LNCAP (cell line): ENCODE measurements at regions not wholly inside any gene's neighbourhood (a gene's known extent, or its start where the extent isn't known, plus 50 kb on each side); places are given as distances from the start of the nearest gene placed in this dataset.

ENCODE experiments used
- TF ChIP-seq, protein P1 (sequence below): fragments of 450-650 bp; IDR thresholded peaks from 2 replicates; pipeline ENCODE4 v1.5.1; 2017; ENCODE audit warnings: mild to moderate bottlenecking

DNA sequence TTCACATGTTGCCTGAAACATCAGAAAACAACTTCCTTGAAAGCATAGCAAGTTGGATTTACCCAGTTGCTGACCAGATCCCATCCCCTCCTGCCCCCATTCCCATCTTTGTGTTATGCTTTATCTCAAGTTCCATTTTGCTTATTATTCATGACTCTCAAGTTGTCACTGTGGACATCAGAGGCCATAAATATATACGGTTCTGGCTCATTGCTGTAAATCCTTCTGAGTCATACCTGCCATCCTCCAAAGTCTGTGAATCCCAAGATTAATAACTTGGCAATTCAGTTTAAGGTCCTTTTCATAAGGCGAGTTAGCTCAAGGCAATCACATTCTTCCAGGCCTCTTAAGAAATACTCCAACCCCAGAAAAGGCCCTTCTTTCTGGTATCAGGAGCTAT lies 126.2 kb upstream of the C2CD4B start:
- TF ChIP-seq, protein P1, sequence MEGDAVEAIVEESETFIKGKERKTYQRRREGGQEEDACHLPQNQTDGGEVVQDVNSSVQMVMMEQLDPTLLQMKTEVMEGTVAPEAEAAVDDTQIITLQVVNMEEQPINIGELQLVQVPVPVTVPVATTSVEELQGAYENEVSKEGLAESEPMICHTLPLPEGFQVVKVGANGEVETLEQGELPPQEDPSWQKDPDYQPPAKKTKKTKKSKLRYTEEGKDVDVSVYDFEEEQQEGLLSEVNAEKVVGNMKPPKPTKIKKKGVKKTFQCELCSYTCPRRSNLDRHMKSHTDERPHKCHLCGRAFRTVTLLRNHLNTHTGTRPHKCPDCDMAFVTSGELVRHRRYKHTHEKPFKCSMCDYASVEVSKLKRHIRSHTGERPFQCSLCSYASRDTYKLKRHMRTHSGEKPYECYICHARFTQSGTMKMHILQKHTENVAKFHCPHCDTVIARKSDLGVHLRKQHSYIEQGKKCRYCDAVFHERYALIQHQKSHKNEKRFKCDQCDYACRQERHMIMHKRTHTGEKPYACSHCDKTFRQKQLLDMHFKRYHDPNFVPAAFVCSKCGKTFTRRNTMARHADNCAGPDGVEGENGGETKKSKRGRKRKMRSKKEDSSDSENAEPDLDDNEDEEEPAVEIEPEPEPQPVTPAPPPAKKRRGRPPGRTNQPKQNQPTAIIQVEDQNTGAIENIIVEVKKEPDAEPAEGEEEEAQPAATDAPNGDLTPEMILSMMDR: no peak

DNA sequence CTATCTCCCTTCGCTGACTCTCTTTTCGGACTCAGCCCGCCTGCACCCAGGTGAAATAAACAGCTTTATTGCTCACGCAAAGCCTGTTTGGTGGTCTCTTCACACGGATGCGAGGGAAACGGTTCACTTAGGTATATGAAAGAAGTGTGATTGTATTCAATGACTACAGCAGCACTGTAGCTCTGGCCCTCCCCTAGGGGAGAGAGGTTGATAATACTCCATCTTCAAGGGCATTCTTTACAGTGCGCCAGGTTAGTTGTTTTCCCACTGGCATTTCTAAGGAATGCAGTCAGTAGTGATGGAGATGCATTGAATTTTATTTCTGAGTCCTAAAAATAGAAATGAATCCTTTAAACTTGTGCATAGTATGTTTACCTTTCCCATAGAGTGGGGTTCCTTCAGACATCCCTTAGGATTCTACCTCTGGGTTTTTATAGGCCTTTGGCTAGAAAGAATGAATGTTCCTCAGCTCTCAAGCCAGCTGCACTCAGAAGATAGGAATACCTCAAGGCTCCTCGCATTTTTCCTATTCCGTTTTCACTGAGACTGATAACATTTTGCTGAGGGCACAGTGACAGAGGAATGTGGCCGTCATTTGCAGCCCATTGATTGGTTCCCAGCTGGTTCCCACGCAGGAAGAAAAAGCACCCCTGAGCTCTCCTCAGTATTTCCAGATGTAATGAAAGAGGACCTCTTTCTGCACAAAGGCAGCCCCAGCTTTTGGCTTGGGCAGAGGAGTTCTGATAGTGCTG lies 131.8 kb upstream of the C2CD4B start:
- TF ChIP-seq, protein P1: no peak

DNA sequence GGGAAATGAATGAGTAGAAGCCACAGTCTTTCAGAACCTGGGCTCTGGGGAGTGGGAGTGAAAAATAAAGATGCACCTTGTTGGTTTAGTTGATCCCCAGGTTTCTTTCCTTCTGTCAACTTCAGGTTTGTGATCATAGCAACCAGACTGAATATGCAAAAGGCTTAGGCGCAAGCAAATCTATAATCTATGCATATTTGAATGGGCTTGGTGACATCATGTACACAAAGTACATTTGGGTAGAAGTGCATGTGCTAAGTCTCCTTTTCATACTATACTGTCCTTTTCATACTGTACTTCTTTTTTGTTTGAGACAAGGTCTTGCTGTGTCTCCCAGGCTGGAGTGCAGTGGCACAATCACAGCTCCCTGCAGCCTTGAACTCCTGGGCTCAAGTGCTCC lies 132.4 kb upstream of the C2CD4B start:
- TF ChIP-seq, protein P1: no peak

DNA sequence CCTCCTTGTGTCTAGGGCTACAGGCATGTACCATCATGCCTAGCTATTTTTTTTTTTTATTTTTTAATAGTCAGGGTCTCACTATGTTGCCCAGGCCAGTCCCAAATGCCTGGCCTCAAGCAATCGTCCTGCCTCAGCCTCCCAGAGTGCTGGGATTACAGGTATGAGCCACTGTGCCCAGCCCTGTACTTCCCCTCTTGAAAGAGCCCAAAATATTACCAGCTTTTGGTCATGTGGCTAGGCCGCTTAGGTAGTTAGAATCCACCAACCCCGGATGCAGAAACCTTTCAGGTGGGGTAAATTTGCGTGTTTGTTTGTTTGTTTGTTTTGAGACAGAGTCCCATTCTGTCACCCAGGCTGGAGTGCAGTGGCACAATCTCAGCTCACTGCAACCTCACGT lies 132.8 kb upstream of the C2CD4B start:
- TF ChIP-seq, protein P1: no peak

DNA sequence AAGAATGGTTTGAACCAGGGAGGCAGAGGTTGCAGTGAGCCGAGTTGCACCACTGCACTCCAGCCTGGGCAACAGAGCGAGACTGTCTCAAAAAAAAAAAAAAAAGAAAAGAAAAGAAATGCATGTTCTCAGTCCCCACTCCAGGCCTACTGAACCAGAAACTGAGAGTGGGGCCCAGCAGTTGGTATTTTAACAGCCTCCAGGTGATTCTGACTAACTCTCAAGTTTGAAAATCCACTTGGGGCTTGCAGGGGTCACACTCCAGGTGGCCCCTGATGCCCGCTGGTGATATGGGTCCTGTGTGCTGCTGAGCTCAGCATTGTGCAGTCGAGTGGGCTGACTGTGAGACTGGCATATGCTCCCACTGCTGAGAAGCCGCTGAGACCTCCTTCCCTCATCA lies 133.7 kb upstream of the C2CD4B start:
- TF ChIP-seq, protein P1: no peak

DNA sequence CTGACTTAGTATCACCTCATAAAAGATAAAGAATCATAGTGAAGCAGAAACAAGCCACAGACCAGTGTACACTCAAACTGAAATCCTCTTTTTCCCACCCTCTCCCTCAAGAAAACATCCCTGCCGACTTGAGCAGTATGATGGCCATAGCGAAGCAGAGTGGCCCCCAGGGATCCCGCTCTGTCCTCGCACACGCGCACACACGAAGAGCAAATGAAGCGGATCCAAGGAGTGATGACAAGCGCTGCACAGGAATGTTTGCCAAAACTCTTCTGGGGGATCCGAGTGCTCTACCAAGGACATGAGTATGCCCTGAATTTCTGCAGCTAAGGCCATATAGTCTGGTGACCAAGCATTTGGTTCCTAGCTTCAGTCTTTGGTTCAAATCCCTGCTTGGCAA lies 134.5 kb upstream of the C2CD4B start:
- TF ChIP-seq, protein P1: no peak

DNA sequence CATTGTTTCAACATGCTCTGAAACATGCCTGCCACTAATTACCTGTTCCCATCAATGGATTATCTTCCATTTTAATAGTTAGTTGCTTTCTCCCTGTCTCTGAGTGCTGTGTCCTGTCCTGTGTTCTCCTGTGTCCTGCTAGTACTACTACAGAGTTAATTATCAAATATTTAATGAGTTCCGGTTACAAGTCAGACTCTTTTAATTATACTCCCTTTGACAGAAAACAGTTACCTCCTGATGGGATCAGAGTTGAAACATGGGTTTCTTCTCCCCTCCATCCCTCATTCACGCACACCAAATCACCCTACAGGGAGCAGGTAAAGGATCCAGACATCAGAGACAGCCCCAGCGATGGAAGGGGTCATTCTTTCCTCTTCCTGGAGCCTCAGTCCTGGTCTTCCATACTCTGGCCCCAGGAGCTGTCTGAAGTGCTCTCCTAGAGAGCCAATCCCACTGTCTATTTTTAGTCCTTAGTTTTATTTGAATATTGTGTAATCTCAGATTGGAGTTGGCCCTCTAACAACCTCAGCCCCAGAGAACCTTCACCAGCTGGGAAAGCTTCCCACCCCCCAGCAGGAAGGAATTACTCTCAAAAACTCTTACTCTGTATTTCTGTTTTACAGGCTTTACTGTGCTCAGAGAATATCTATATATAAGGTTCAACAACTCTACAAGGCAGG lies 137.0 kb upstream of the C2CD4B start:
- TF ChIP-seq, protein P1: no peak
